ENCODE measurements at regions not wholly inside any gene's neighbourhood (a gene's known extent, or its start where the extent isn't known, plus 50 kb on each side); places are given as distances from the start of the nearest gene placed in this dataset.

DNA sequence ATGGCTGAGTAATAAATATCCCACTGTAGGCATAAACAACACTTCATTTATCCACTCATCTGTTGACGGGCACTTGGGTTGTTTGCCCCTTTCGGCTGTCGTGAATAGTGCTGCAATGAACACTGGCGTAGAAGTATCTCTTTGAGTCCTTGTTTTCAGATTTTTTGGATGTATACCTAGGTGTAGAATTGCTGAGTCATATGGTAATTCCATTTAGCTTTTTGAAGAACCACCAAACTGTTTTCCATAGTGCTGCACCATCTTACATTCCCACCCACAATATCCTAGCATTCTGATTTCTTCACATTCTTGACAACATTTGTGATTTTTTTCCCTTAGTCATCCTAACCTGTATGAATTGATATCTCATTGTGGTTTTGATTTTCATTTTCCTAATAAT, 109.0 kb downstream of the NXNL2 start:
- Histone ChIP-seq H3K79me2 (ENCODE audit: insufficient read depth, low read length) (no peaks in the 10 kb centered on the region), H2AFZ (ENCODE audit: low read length) (no peak overlapping the region), H3T11ph (ENCODE audit: low read length) (no peak overlapping the region), H3K9me3 (ENCODE audit: control insufficient read depth, low read depth, low read length) (no peaks in the 10 kb centered on the region), H3K79me1 (ENCODE audit: insufficient read depth, low read depth, low read length, poor library complexity, severe bottlenecking) (no peaks in the 10 kb centered on the region), H3K27me3 (ENCODE audit: insufficient read depth, low read length) (no peaks in the 10 kb centered on the region), H3K4ac (ENCODE audit: low read depth, low read length) (no peak overlapping the region), H3K56ac (ENCODE audit: insufficient read length, low read depth, low read length) (no peak overlapping the region), H3K23me2 (ENCODE audit: insufficient read length, low read depth, low read length, poor library complexity, severe bottlenecking) (no peaks in the 10 kb centered on the region), H2AK5ac (ENCODE audit: insufficient read length, low read length) (no peak overlapping the region), H3K14ac (ENCODE audit: insufficient read depth, low read length) (no peak overlapping the region), H4K91ac (ENCODE audit: insufficient read length, low read depth, low read length) (no peak overlapping the region), H2BK5ac (ENCODE audit: insufficient read length, low read length) (no peak overlapping the region), H3K4me1 (ENCODE audit: insufficient read depth, low read length) (no peaks in the 10 kb centered on the region), H4K8ac (replicated peaks; ENCODE audit: insufficient read length, low read depth, low read length) (no peak overlapping the region), H2BK120ac (ENCODE audit: low read depth, low read length, poor library complexity, severe bottlenecking) (no peak overlapping the region), H3K27ac (ENCODE audit: insufficient read length, low read depth, low read length) (no peak overlapping the region), H2BK12ac (ENCODE audit: insufficient read length, low read depth, low read length) (no peak overlapping the region), H2BK20ac (ENCODE audit: low read depth, low read length, poor library complexity, severe bottlenecking) (no peak overlapping the region), H2BK15ac (ENCODE audit: low read depth, low read length) (no peak overlapping the region), H3K23ac (ENCODE audit: insufficient read length, low read depth, low read length) (no peak overlapping the region), H4K20me1 (ENCODE audit: control insufficient read depth, insufficient read depth, insufficient read length) (no peaks in the 10 kb centered on the region), H4K5ac (ENCODE audit: insufficient read length, low read depth, low read length) (no peak overlapping the region), H3K4me2 (ENCODE audit: insufficient read depth, insufficient read length, low read length) (no peak overlapping the region), H3K9ac (ENCODE audit: extremely low read depth, insufficient read length, low read length) (no peak overlapping the region), H3K18ac (ENCODE audit: insufficient read length, low read depth, low read length) (no peak overlapping the region)
- peaks cover 6 to 7% of the 10 kb centered on the region in 2 experiments; a peak in 3 of 5 replicates for H3K9me3 Mint-ChIP-seq
- no peak for DNase-seq
- TF ChIP-seq, protein P1, sequence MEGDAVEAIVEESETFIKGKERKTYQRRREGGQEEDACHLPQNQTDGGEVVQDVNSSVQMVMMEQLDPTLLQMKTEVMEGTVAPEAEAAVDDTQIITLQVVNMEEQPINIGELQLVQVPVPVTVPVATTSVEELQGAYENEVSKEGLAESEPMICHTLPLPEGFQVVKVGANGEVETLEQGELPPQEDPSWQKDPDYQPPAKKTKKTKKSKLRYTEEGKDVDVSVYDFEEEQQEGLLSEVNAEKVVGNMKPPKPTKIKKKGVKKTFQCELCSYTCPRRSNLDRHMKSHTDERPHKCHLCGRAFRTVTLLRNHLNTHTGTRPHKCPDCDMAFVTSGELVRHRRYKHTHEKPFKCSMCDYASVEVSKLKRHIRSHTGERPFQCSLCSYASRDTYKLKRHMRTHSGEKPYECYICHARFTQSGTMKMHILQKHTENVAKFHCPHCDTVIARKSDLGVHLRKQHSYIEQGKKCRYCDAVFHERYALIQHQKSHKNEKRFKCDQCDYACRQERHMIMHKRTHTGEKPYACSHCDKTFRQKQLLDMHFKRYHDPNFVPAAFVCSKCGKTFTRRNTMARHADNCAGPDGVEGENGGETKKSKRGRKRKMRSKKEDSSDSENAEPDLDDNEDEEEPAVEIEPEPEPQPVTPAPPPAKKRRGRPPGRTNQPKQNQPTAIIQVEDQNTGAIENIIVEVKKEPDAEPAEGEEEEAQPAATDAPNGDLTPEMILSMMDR (conservative IDR thresholded peaks at IDR 0.05) = no peak
- no peaks in the 10 kb centered on the region for H3K36me3 Mint-ChIP-seq (ENCODE audit: insufficient read depth in 1 of 3, low read depth in 3 of 3)
- H3K27me3 Mint-ChIP-seq (ENCODE audit: low read depth) = peaks cover 2% of the 10 kb centered on the region
- no peak overlapping the region for H3K4me3 Mint-ChIP-seq
- no peaks in the 10 kb centered on the region for H3K4me1 Mint-ChIP-seq
- WGBS (ENCODE audit: extremely low coverage, insufficient read length, low lambda C conversion rate) = no CpG with 5 or more reads among the region's 4 CpGs
- no peak overlapping the region for H3K27ac Mint-ChIP-seq

Data from H9 (cell line).